K562 (cell line): ENCODE measurements at regions not wholly inside any gene's neighbourhood (a gene's known extent, or its start where the extent isn't known, plus 50 kb on each side); places are given as distances from the start of the nearest gene placed in this dataset.

ENCODE experiments used
- ATAC-seq: fragments of 200-7000 bp; cut with Tn5 transposase; 3 replicates; pipeline ENCODE4 v1.9.1; 2020; ENCODE audit warnings: moderate library complexity
- BruUV-seq: library from RNA; stranded (reverse); fragments of 400-500 nt; replicated peaks from 2 replicates; lab custom pipeline; 2021; lab: Mats Ljungman, UMichigan
- CTCF ChIA-PET: fragments of 300-600 bp; formaldehyde crosslinking; extraction: SDS; loops from one replicate; lab custom pipeline; 2021; ENCODE audit warnings: low intra/inter-chr PET ratio; lab: Yijun Ruan, JAX
- POLR2A ChIA-PET: fragments of 300-600, 350-650 bp; sonication (Branson Sonifier 250); formaldehyde crosslinking; extraction: SDS; loops from one replicate; lab custom pipeline; 2021; ENCODE audit warnings: antibody characterized with exemption, inconsistent platforms; lab: Yijun Ruan, JAX
- DNase-seq, 4 experiments: peaks; one replicate each; pipeline versions ENCODE4 v3.0.0 to v3.0.0-alpha.2; 2011 to 2018; ENCODE audit warnings: low spot score in 3 of 4, mixed read lengths in 3 of 4; ENCODE audit errors: extremely low read depth in 1 of 4
- FAIRE-seq: peaks from 2 replicates; lab custom pipeline; 2011; peaks lifted over from hg19 to GRCh38; lab: Jason Lieb, UNC
- H2AFZ ChIP-seq: 2 replicates; pipeline ENCODE4 v1.6.0; 2011; ENCODE audit warnings: low read depth, low read length, control low read depth, inconsistent platforms
- H3K27ac ChIP-seq: fragments of 200-600 bp; 3 replicates; pipeline ENCODE4 v1.8.0; 2011; ENCODE audit warnings: low read depth, mild to moderate bottlenecking, control low read depth, inconsistent platforms, low read length, moderate library complexity, mixed read lengths; ENCODE audit errors: extremely low read depth
- H3K27me3 ChIP-seq, 2 experiments: fragments of 300-600 bp in 1 of 2; 2 replicates in 1 of 2; 3 replicates in 1 of 2; pipeline versions ENCODE4 v1.6.0 to v1.8.0; 2011; ENCODE audit warnings: inconsistent platforms in 2 of 2, low read length in 2 of 2, mild to moderate bottlenecking in 1 of 2, mixed read lengths in 1 of 2, moderate library complexity in 1 of 2; ENCODE audit not compliant: control insufficient read depth in 2 of 2, insufficient read depth in 2 of 2
- H3K36me3 ChIP-seq: fragments of 300-600 bp; 3 replicates; pipeline ENCODE4 v1.8.0; 2011; ENCODE audit warnings: mild to moderate bottlenecking, low read length, inconsistent platforms; ENCODE audit not compliant: control insufficient read depth, insufficient read depth
- H3K4me1 ChIP-seq, 2 experiments: fragments of 200-600 bp in 1 of 2; replicated peaks in 1 of 2; 2 replicates in 1 of 2; 3 replicates in 1 of 2; pipeline versions ENCODE4 v1.5.1 to v1.8.0; 2011; ENCODE audit warnings: inconsistent platforms in 2 of 2, low read length in 2 of 2, mild to moderate bottlenecking in 1 of 2, mixed read lengths in 1 of 2, moderate library complexity in 1 of 2; ENCODE audit not compliant: control insufficient read depth in 2 of 2, insufficient read depth in 2 of 2
- H3K4me2 ChIP-seq: 2 replicates; pipeline ENCODE4 v1.6.1; 2011; ENCODE audit warnings: low read length, control low read depth, inconsistent platforms, mixed read lengths; ENCODE audit not compliant: insufficient read depth
- H3K4me3 ChIP-seq: fragments of 200-600 bp; sonication (generic), shearing (Covaris generic); 2 replicates; pipeline ENCODE4 v1.5.1; 2016; ENCODE audit warnings: control low read depth, inconsistent platforms
- H3K79me2 ChIP-seq: fragments of 200-600 bp; 3 replicates; pipeline ENCODE4 v1.8.0; 2011; ENCODE audit warnings: low read length, inconsistent platforms; ENCODE audit not compliant: control insufficient read depth, insufficient read depth
- H3K9ac ChIP-seq, 2 experiments: 2 replicates each; pipeline versions ENCODE4 v1.6.0 to v1.6.1; 2011; ENCODE audit warnings: low read depth in 2 of 2, low read length in 2 of 2, control low read depth in 1 of 2, inconsistent platforms in 1 of 2, mild to moderate bottlenecking in 1 of 2, mixed read lengths in 1 of 2; ENCODE audit not compliant: insufficient read depth in 1 of 2
- H3K9me1 ChIP-seq: one replicate; pipeline ENCODE4 v1.6.0; 2011; ENCODE audit warnings: inconsistent platforms, mild to moderate bottlenecking, low read length, moderate library complexity; ENCODE audit not compliant: control insufficient read depth, insufficient read depth
- H3K9me3 ChIP-seq: replicated peaks from 2 replicates; pipeline ENCODE4 v1.5.1; 2011; ENCODE audit warnings: low read depth, low read length, inconsistent platforms; ENCODE audit not compliant: control insufficient read depth, insufficient read depth
- H4K20me1 ChIP-seq: replicated peaks from 2 replicates; pipeline ENCODE4 v1.6.1; 2011; ENCODE audit warnings: low read length, inconsistent platforms, mixed read lengths; ENCODE audit not compliant: control insufficient read depth, insufficient read depth
- BDP1 ChIP-seq: IDR thresholded peaks from 3 replicates; pipeline ENCODE4 v1.6.1; 2011; ENCODE audit not compliant: insufficient read length, insufficient read depth
- MTA2 ChIP-seq: fragments of 450-650 bp; IDR thresholded peaks from 2 replicates; pipeline ENCODE4 v1.6.1; 2016; ENCODE audit warnings: low read depth
- NCOA6 ChIP-seq: fragments of 450-650 bp; IDR thresholded peaks from 2 replicates; pipeline ENCODE4 v1.6.1; 2017; ENCODE audit warnings: mild to moderate bottlenecking
- SRSF1 ChIP-seq: fragments of 200-400 bp; formaldehyde crosslinking; IDR thresholded peaks from 2 replicates; pipeline ENCODE4 v1.6.1; 2017; ENCODE audit warnings: mild to moderate bottlenecking, low read depth, low read length, moderate library complexity
- ZBTB1 ChIP-seq: sonication (generic); formaldehyde crosslinking; IDR thresholded peaks from 2 replicates; pipeline ENCODE4 v1.8.1; 2023; ENCODE audit warnings: missing genetic modification reagents, low read depth, mild to moderate bottlenecking, borderline replicate concordance
- ZKSCAN3 ChIP-seq: fragments of 250-450 bp; sonication (Bioruptor Pico); IDR thresholded peaks from 2 replicates; pipeline ENCODE4 v1.4.0; 2020
- ZNF639 ChIP-seq, 2 experiments: fragments of 200-800 bp in 1 of 2; sonication (Bioruptor generic) in 1 of 2; sonication (generic) in 1 of 2; formaldehyde crosslinking in 1 of 2; IDR thresholded peaks in 1 of 2; conservative IDR thresholded peaks in 1 of 2; 2 replicates each; pipeline versions ENCODE4 v1.5.0 to v1.6.1; 2016 to 2020; ENCODE audit warnings: missing compliant biosample characterization in 1 of 2, missing genetic modification characterization in 1 of 2, missing genetic modification reagents in 1 of 2
- ZSCAN32 ChIP-seq: fragments of 450-650 bp; formaldehyde crosslinking; IDR thresholded peaks from 2 replicates; pipeline ENCODE4 v1.4.0; 2020; ENCODE audit warnings: mild to moderate bottlenecking, moderate library complexity
- WGBS: fragments of 100-300 bp; shearing (Covaris generic); methylation state at CpG from one replicate; pipeline ENCODE4 v1.1.6; 2016; ENCODE audit warnings: low coverage, mixed read lengths; ENCODE audit not compliant: insufficient coverage; ENCODE audit errors: missing lambda C conversion rate; 5-methylcytosine and 5-hydroxymethylcytosine counted together
- in situ Hi-C: fragments of 300-500 bp; cut with MboI; formaldehyde crosslinking; loops from 4 replicates; pipeline ENCODE4 v1.15.0; 2018; ENCODE audit warnings: inconsistent platforms, mixed read lengths
- intact Hi-C: fragments of 100-400 bp; cut with micrococcal nuclease; formaldehyde crosslinking; loops from 2 replicates; pipeline ENCODE4 v1.14.2; 2022

- Histone ChIP-seq H3K36me3 (no peaks in the 10 kb centered on the region), H2AFZ (no peak overlapping the region), H3K9me3 (no peaks in the 10 kb centered on the region), H4K20me1 (no peaks in the 10 kb centered on the region), H3K79me2 (no peaks in the 10 kb centered on the region), H3K4me2 (no peak overlapping the region), H3K4me3 (no peak overlapping the region), H3K9ac (no peak overlapping the region), H3K27ac (no peak overlapping the region), H3K4me1 (no peaks in the 10 kb centered on the region), H3K9me1 (no peaks in the 10 kb centered on the region), H3K27me3 (no peaks in the 10 kb centered on the region)
- ChIA-PET CTCF (no interaction called here), POLR2A (no interaction called here)
- DNase-seq: no peak
- TF ChIP-seq BDP1 (no peak), ZNF639 (CRISPR knock-in tag; conservative IDR thresholded peaks at IDR 0.05 in 1 of 2, IDR thresholded peaks at IDR 0.05 in 1 of 2) (no peak), NCOA6 (no peak), SRSF1 (no peak), ZKSCAN3 (no peak), MTA2 (no peak), ZSCAN32 (CRISPR knock-in tag) (no peak), ZBTB1 (CRISPR knock-in tag) (no peak)
- intact Hi-C loops (no loop called here), in situ Hi-C loops (no loop called here)
- no peak for ATAC-seq
- 11% methylated on average over 2 of the region's 2 CpGs for WGBS
- FAIRE-seq: no peak
- BruUV-seq: no TSS peak
Observed at GRCh38 chr4:176592976-176593670, 199.6 kb downstream of the VEGFC start.
